ENCODE measurements at regions not wholly inside any gene's neighbourhood (a gene's known extent, or its start where the extent isn't known, plus 50 kb on each side); places are given as distances from the start of the nearest gene placed in this dataset.

- H3K4me3 ChIP-seq: no peak overlapping the region
Observed at GRCh38 chr1:38375035-38375434, 328.4 kb upstream of the POU3F1 start.

DNA sequence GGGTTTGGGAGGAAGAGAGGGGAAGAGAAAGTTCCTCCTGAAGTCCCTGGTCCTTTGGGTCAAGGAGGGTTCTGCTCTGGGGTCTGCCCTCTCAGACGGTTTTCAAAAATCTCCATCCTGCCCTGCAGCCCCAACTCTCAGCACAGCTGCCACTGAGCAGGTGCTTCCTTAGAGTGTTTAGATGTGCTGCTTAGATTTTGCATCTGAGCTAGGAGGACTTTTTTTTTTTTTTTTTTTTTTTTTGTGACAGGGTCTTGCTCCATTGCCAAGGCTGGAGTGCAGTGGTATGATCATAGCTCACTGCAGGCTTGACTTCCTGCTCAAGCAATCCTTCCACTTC lies 324.9 kb upstream of the POU3F1 start:
- H3K4me1 ChIP-seq: no peaks in the 10 kb centered on the region
- DNase-seq: no peak
- no peak overlapping the region for H3K27ac ChIP-seq
- H3K36me3 ChIP-seq: no peaks in the 10 kb centered on the region
- H3K27me3 ChIP-seq: peaks cover 4% of the 10 kb centered on the region
- H3K4me3 ChIP-seq: no peak overlapping the region
- H3K9me3 ChIP-seq (replicated peaks): peaks cover 3% of the 10 kb centered on the region; the same call in 1 of the 2 replicates

More at GRCh38 chr1:38375035-38375434, 328.4 kb upstream of the POU3F1 start:
- no peak overlapping the region for H3K27ac ChIP-seq
- no peak for DNase-seq
- H3K9me3 ChIP-seq (replicated peaks): peaks cover 3% of the 10 kb centered on the region; the same call in 1 of the 2 replicates
- H3K36me3 ChIP-seq: no peaks in the 10 kb centered on the region
- H3K4me1 ChIP-seq: no peaks in the 10 kb centered on the region
- no peaks in the 10 kb centered on the region for H3K27me3 ChIP-seq

DNA sequence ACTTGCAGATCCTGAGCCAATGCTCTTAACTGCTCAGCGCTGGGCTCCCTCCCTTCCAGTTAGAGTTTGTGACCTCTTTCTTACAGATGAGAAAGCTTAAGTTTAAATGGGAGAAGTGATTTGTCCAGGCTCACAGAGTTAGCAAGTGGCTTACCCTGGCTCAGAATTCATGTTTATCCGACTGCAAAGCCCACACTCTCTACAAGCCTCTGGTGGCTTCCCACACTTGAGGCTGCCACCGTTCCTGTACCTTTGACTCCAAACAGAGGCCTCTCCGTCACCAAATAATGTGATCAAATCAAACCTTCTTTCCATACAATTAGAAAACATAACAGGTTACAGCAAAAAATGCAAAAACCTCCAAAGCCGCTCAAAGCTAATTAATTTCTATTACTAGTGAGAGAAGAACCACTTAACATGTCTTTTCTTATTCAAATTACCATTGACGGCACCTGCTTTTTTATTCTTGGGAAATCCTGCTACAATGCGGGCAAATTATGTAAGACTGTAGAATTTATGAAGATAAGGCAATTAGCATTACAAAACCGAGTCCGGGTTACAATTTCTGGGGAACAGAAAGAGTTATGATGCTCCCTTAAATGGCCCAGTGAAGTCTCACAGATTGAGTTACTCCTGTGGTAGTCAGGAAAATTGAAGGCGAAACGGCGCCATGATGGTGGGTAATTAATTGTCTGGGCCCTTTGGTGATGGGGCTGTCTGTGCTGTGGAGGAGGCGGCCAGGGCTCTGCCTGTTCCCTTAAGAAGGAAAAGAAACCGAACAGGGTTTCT lies 324.3 kb upstream of the POU3F1 start:
- peaks cover 3% of the 10 kb centered on the region; the same call in 1 of the 2 replicates for H3K9me3 ChIP-seq (replicated peaks)
- no peak for DNase-seq
- H3K27ac ChIP-seq: no peak overlapping the region
- no peak overlapping the region for H3K4me3 ChIP-seq
- no peaks in the 10 kb centered on the region for H3K36me3 ChIP-seq
- H3K27me3 ChIP-seq: peaks cover 4% of the 10 kb centered on the region
- no peaks in the 10 kb centered on the region for H3K4me1 ChIP-seq

- Histone ChIP-seq H3K27ac (no peak overlapping the region), H3K27me3 (peaks cover 4% of the 10 kb centered on the region), H3K36me3 (no peaks in the 10 kb centered on the region), H3K9me3 (replicated peaks) (no peaks in the 10 kb centered on the region), H3K4me3 (no peak overlapping the region), H3K4me1 (no peaks in the 10 kb centered on the region)
- DNase-seq: no peak
Observed at GRCh38 chr1:38365242-38365641, 318.6 kb upstream of the POU3F1 start.

DNA sequence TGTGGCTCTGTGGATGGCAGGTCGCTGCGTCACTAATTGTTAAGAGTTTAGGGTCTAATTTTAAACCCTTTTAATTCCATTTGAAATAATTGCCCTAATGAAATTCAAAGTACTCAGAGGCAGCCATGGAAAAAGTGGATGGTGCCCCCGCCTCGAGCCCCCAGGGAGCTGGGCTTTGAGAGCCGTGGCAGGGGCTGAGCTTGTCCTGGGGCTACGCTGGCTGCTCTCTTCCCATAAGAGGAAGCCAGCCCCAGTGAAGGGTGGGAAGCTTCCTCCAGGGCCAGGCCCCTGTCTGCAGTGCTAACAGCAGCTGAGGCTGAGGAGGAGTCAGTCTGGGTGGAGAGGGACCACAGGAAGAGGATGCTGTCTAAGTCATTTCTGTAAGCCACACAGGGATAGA lies 315.0 kb upstream of the POU3F1 start:
- H3K9me3 ChIP-seq (replicated peaks): no peaks in the 10 kb centered on the region
- no peaks in the 10 kb centered on the region for H3K4me1 ChIP-seq
- no peaks in the 10 kb centered on the region for H3K36me3 ChIP-seq
- no peak overlapping the region for H3K27ac ChIP-seq
- H3K4me3 ChIP-seq: no peak overlapping the region
- H3K27me3 ChIP-seq: no peaks in the 10 kb centered on the region
- DNase-seq: peak; percentile 9 to 12

DNA sequence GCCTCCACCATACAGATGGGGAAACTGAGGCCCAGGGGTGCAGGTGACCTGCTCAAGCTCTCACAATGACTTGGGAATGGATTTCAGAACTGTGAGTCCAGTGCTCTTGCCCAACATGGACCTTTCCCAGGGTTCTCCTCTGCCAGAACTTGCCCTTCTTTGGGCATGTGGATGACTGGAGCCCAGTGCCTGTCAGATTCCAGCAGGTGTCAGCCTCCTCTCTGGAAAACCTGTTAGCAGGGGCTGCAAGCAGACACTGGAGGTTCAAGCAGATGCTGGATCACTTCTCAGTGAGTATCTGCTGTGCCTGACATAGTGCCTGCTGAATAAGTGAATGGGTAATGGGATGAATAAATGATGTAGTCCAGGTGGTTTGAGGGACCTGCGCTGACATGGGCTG lies 314.2 kb upstream of the POU3F1 start:
- DNase-seq: peak in 1 of 2 experiments; percentile 5
- H3K9me3 ChIP-seq (replicated peaks): no peaks in the 10 kb centered on the region
- H3K4me3 ChIP-seq: no peak overlapping the region
- H3K4me1 ChIP-seq: no peaks in the 10 kb centered on the region
- no peak overlapping the region for H3K27ac ChIP-seq
- no peaks in the 10 kb centered on the region for H3K36me3 ChIP-seq
- no peaks in the 10 kb centered on the region for H3K27me3 ChIP-seq

GRCh38 chr1:38353956-38354355 lies 307.4 kb upstream of the POU3F1 start:
- H3K36me3 ChIP-seq: no peaks in the 10 kb centered on the region
- no peaks in the 10 kb centered on the region for H3K4me1 ChIP-seq
- 0 out of 2 replicates have a peak, but pooled peaks cover 5% of the 10 kb centered on the region for H3K9me3 ChIP-seq (replicated peaks)
- DNase-seq: peak in 1 of 2 experiments; percentile 7
- peaks cover 8% of the 10 kb centered on the region; the same call in 1 of the 2 replicates for H3K27me3 ChIP-seq
- no peak overlapping the region for H3K4me3 ChIP-seq
- no peak overlapping the region for H3K27ac ChIP-seq

- Histone ChIP-seq H3K27ac (no peak overlapping the region), H3K27me3 (peaks cover 8% of the 10 kb centered on the region; the same call in 1 of the 2 replicates), H3K4me3 (no peak overlapping the region), H3K9me3 (replicated peaks) (0 out of 2 replicates have a peak, but pooled peaks cover 6% of the 10 kb centered on the region), H3K36me3 (no peaks in the 10 kb centered on the region), H3K4me1 (no peaks in the 10 kb centered on the region)
- no peak for DNase-seq
Observed at GRCh38 chr1:38352869-38353268, 306.3 kb upstream of the POU3F1 start.

GRCh38 chr1:38347446-38348175 lies 301.0 kb upstream of the POU3F1 start:
- H3K36me3 ChIP-seq: no peaks in the 10 kb centered on the region
- DNase-seq: no peak
- no peak overlapping the region for H3K27ac ChIP-seq
- H3K4me3 ChIP-seq: no peak overlapping the region
- 0 out of 2 replicates have a peak, but pooled peaks cover 6% of the 10 kb centered on the region for H3K9me3 ChIP-seq (replicated peaks)
- H3K4me1 ChIP-seq: no peaks in the 10 kb centered on the region
- 0 out of 2 replicates have a peak, but pooled peaks cover 8% of the 10 kb centered on the region for H3K27me3 ChIP-seq

DNA sequence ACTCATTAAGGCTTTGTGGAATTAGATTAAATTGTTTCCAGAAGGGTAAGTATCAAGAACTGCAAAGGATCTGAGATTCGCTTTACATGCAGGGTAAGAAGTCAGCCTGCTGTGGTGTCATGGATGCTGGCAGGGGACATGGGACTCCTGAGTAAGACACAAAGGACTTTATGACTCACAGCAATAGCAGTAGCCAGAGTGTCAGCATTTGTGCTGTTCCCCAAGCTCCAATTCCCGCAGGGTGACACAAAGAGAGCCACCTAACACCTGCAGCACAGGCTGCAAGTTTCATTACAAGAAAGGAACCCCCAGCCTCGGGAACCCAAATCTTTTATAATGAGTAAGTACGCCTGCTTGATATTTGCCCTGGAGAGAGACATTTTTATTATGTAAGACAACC lies 298.1 kb upstream of the POU3F1 start:
- H3K27me3 ChIP-seq: 0 out of 2 replicates have a peak, but pooled peaks cover 4% of the 10 kb centered on the region
- H3K9me3 ChIP-seq (replicated peaks): 0 out of 2 replicates have a peak, but pooled peaks cover 6% of the 10 kb centered on the region
- no peak overlapping the region for H3K4me3 ChIP-seq
- no peaks in the 10 kb centered on the region for H3K36me3 ChIP-seq
- H3K27ac ChIP-seq: no peak overlapping the region
- no peak for DNase-seq
- H3K4me1 ChIP-seq: no peaks in the 10 kb centered on the region

GRCh38 chr1:38341694-38342093 lies 295.1 kb upstream of the POU3F1 start:
- no peak overlapping the region for H3K27ac ChIP-seq
- H3K4me3 ChIP-seq: no peak overlapping the region
- H3K36me3 ChIP-seq: no peaks in the 10 kb centered on the region
- no peaks in the 10 kb centered on the region for H3K9me3 ChIP-seq (replicated peaks)
- no peak for DNase-seq
- H3K4me1 ChIP-seq: no peaks in the 10 kb centered on the region
- H3K27me3 ChIP-seq: 0 out of 2 replicates have a peak, but pooled peaks cover 4% of the 10 kb centered on the region

DNA sequence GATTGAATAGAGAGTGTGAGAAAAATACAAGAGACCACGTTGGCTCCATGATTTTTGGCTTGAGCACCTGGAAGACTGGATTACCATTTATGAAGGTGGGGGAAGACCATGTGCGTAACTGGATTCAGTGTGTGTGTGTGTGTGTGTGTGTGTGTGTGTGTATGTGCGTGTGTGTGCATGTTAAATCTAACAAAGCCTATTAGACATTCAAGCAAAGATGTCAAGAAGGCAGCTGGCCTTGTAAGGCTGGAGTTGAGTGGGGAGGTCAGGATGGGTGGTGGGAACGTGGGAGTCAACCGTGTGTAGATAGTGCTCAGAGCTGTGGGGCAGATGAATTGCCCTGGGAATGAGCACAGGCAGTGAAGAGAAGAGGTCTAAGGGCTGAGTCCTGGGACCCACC lies 293.8 kb upstream of the POU3F1 start:
- Histone ChIP-seq H3K4me1 (no peaks in the 10 kb centered on the region), H3K9me3 (replicated peaks) (no peaks in the 10 kb centered on the region), H3K27ac (no peak overlapping the region), H3K36me3 (no peaks in the 10 kb centered on the region), H3K27me3 (0 out of 2 replicates have a peak, but pooled peaks cover 4% of the 10 kb centered on the region), H3K4me3 (no peak overlapping the region)
- DNase-seq: no peak

GRCh38 chr1:38337711-38338110 lies 291.1 kb upstream of the POU3F1 start:
- no peaks in the 10 kb centered on the region for H3K9me3 ChIP-seq (replicated peaks)
- H3K27me3 ChIP-seq: no peaks in the 10 kb centered on the region
- H3K36me3 ChIP-seq: no peaks in the 10 kb centered on the region
- no peak overlapping the region for H3K4me3 ChIP-seq
- no peak overlapping the region for H3K27ac ChIP-seq
- no peaks in the 10 kb centered on the region for H3K4me1 ChIP-seq
- DNase-seq: no peak

DNA sequence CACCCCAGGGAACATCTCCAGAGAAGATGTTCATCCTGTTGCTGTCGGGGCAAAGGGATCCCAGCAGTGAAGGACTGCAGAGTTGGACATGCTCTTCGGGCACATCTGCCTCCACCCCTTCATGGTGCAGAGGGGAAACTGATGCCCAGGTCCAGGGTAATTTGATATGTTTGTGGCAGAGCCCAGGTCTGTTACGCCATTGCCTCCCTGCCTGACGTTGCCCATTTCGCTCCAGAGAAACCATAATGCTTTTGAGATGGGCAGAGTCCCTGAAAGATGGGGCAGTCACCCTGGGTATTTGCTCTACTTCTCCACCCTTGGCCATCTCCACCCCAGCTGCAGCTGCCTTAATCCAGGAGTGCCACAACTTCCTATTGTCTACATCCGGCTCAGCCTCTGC lies 290.4 kb upstream of the POU3F1 start:
- no peaks in the 10 kb centered on the region for H3K36me3 ChIP-seq
- no peak overlapping the region for H3K4me3 ChIP-seq
- no peak overlapping the region for H3K27ac ChIP-seq
- no peaks in the 10 kb centered on the region for H3K4me1 ChIP-seq
- H3K27me3 ChIP-seq: no peaks in the 10 kb centered on the region
- DNase-seq: peak in 1 of 2 experiments; percentile 10
- H3K9me3 ChIP-seq (replicated peaks): no peaks in the 10 kb centered on the region

- no peaks in the 10 kb centered on the region for H3K27me3 ChIP-seq
Observed at GRCh38 chr1:38336301-38336923, 289.8 kb upstream of the POU3F1 start.

More at GRCh38 chr1:38336301-38336923, 289.8 kb upstream of the POU3F1 start:
- Histone ChIP-seq H3K9me3 (replicated peaks) (no peaks in the 10 kb centered on the region), H3K4me1 (no peaks in the 10 kb centered on the region), H3K27ac (no peak overlapping the region), H3K4me3 (no peak overlapping the region), H3K36me3 (no peaks in the 10 kb centered on the region)
- DNase-seq: no peak

Data from SJCRH30 (cell line).